Liver (tissue), 7 donors: ENCODE measurements at regions not wholly inside any gene's neighbourhood (a gene's known extent, or its start where the extent isn't known, plus 50 kb on each side); places are given as distances from the start of the nearest gene placed in this dataset.

Experiments used
- DNase-seq: peaks from one replicate; pipeline ENCODE4 v3.0.0-alpha.2; 2017; ENCODE audit warnings: low spot score
- H3K27ac ChIP-seq, 2 donors: one replicate each; pipeline ENCODE4 v1.7.0; 2013; ENCODE audit warnings: inconsistent platforms in 2 of 2, low read length in 2 of 2, control low read depth in 1 of 2, low read depth in 1 of 2, mild to moderate bottlenecking in 1 of 2
- H3K27me3 ChIP-seq, 4 donors: one replicate each; pipeline versions ENCODE4 v1.6.1 to v1.7.0; 2013; ENCODE audit warnings: low read length in 3 of 4, inconsistent platforms in 1 of 4, mild to moderate bottlenecking in 1 of 4, moderate library complexity in 1 of 4; ENCODE audit not compliant: control insufficient read depth in 4 of 4, insufficient read depth in 4 of 4
- H3K36me3 ChIP-seq, 4 donors: one replicate each; pipeline versions ENCODE4 v1.6.1 to v1.7.0; 2013; ENCODE audit warnings: low read length in 3 of 4, mild to moderate bottlenecking in 3 of 4, low read depth in 1 of 4, moderate library complexity in 1 of 4; ENCODE audit not compliant: control insufficient read depth in 4 of 4, insufficient read depth in 3 of 4
- H3K4me1 ChIP-seq, 4 donors: one replicate each; pipeline versions ENCODE4 v1.6.1 to v1.7.0; 2013; ENCODE audit warnings: low read length in 3 of 4, mild to moderate bottlenecking in 3 of 4, moderate library complexity in 1 of 4; ENCODE audit not compliant: control insufficient read depth in 4 of 4, insufficient read depth in 4 of 4
- H3K4me3 ChIP-seq, 3 donors: one replicate each; pipeline versions ENCODE4 v1.6.1 to v1.7.0; 2013; ENCODE audit warnings: low read length in 3 of 3, control low read depth in 1 of 3, low read depth in 1 of 3, mild to moderate bottlenecking in 1 of 3
- H3K9ac ChIP-seq, 2 donors: one replicate each; pipeline ENCODE4 v1.7.0; 2013; ENCODE audit warnings: low read length in 2 of 2, mild to moderate bottlenecking in 2 of 2, moderate library complexity in 2 of 2, control low read depth in 1 of 2, low read depth in 1 of 2
- H3K9me3 ChIP-seq, 4 donors: one replicate each; pipeline versions ENCODE4 v1.6.1 to v1.7.0; 2013; ENCODE audit warnings: low read length in 3 of 4; ENCODE audit not compliant: control insufficient read depth in 4 of 4
- ATF3 ChIP-seq: IDR thresholded peaks from 2 replicates; pipeline ENCODE4 v1.6.1; 2016; ENCODE audit warnings: antibody characterized with exemption
- EGR1 ChIP-seq, 2 donors: IDR thresholded peaks; 2 replicates each; pipeline ENCODE4 v1.6.1; 2016 to 2018; ENCODE audit warnings: antibody characterized with exemption in 2 of 2, low read depth in 2 of 2
- FOXA2 ChIP-seq: IDR thresholded peaks from 2 replicates; pipeline ENCODE4 v1.6.1; 2016; ENCODE audit warnings: antibody characterized with exemption
- GABPA ChIP-seq, 2 donors: IDR thresholded peaks in 1 of 2; conservative IDR thresholded peaks in 1 of 2; 2 replicates each; pipeline ENCODE4 v1.6.1; 2016; ENCODE audit warnings: antibody characterized with exemption in 2 of 2, mild to moderate bottlenecking in 1 of 2, moderate library complexity in 1 of 2
- HNF4A ChIP-seq, 2 donors: conservative IDR thresholded peaks; 2 replicates each; pipeline ENCODE4 v1.6.1; 2016; ENCODE audit warnings: antibody characterized with exemption in 2 of 2, mild to moderate bottlenecking in 2 of 2
- HNF4G ChIP-seq: IDR thresholded peaks from 2 replicates; pipeline ENCODE4 v1.6.1; 2016; ENCODE audit warnings: antibody characterized with exemption
- JUND ChIP-seq, 2 donors: IDR thresholded peaks; 2 replicates each; pipeline ENCODE4 v1.6.1; 2016; ENCODE audit warnings: antibody characterized with exemption in 2 of 2
- MAX ChIP-seq: IDR thresholded peaks from 2 replicates; pipeline ENCODE4 v1.6.1; 2016; ENCODE audit warnings: antibody characterized with exemption
- NR2F2 ChIP-seq: IDR thresholded peaks from 2 replicates; pipeline ENCODE4 v1.6.1; 2016; ENCODE audit warnings: antibody characterized with exemption
- RAD21 ChIP-seq, 2 donors: IDR thresholded peaks; 2 replicates each; pipeline ENCODE4 v1.6.1; 2016; ENCODE audit warnings: antibody characterized with exemption in 2 of 2, mild to moderate bottlenecking in 2 of 2
- REST ChIP-seq: IDR thresholded peaks from 2 replicates; pipeline ENCODE4 v1.6.1; 2016; ENCODE audit warnings: antibody characterized with exemption, mild to moderate bottlenecking
- RXRA ChIP-seq, 2 donors: IDR thresholded peaks; 2 replicates each; pipeline ENCODE4 v1.6.1; 2017 to 2018; ENCODE audit warnings: antibody characterized with exemption in 2 of 2, mild to moderate bottlenecking in 1 of 2
- SP1 ChIP-seq: IDR thresholded peaks from 2 replicates; pipeline ENCODE4 v1.6.1; 2018; ENCODE audit warnings: antibody characterized with exemption, mild to moderate bottlenecking
- TAF1 ChIP-seq: conservative IDR thresholded peaks from 2 replicates; pipeline ENCODE4 v1.6.1; 2016; ENCODE audit warnings: antibody characterized with exemption, mild to moderate bottlenecking
- YY1 ChIP-seq: IDR thresholded peaks from 2 replicates; pipeline ENCODE4 v1.6.1; 2016; ENCODE audit warnings: antibody characterized with exemption, mild to moderate bottlenecking
- ZBTB33 ChIP-seq: IDR thresholded peaks from 2 replicates; pipeline ENCODE4 v1.6.1; 2016; ENCODE audit warnings: antibody characterized with exemption
- WGBS: extraction: QIAGEN DNeasy Blood & Tissue Kit; methylation state at CpG from one replicate; pipeline ENCODE4 v1.1.7; 2013; 5-methylcytosine and 5-hydroxymethylcytosine counted together
- donor health status: healthy.
- donor health status: healthy.
- donor health status: healthy.
- donor health status: healthy.

- Histone ChIP-seq H3K27ac (no peak overlapping the region), H3K4me1 (no peaks in the 10 kb centered on the region), H3K4me3 (no peak overlapping the region), H3K36me3 (no peaks in the 10 kb centered on the region), H3K9me3 (peaks cover 0 to 2% (median 0%) of the 10 kb centered on the region in 4 donors), H3K27me3 (no peaks in the 10 kb centered on the region), H3K9ac (no peak overlapping the region)
- TF ChIP-seq FOXA2: no peak
- no peak for TF ChIP-seq MAX
- no peak for TF ChIP-seq REST
- no peak for TF ChIP-seq YY1
- TF ChIP-seq JUND (IDR thresholded peaks at IDR 0.05): no peak
- no peak for TF ChIP-seq EGR1 (IDR thresholded peaks at IDR 0.05; ENCODE audit: low read depth in 2 of 2)
- no peak for TF ChIP-seq GABPA (IDR thresholded peaks at IDR 0.05 in 1 of 2, conservative IDR thresholded peaks at IDR 0.05 in 1 of 2)
- no peak for TF ChIP-seq ZBTB33
- TF ChIP-seq HNF4G: no peak
- no peak for TF ChIP-seq RXRA (IDR thresholded peaks at IDR 0.05)
- TF ChIP-seq ATF3: no peak
- no peak for DNase-seq
- WGBS: 75% methylated on average over 2 of the region's 2 CpGs
Measured at GRCh38 chr9:31697956-31698355, 686.5 kb upstream of the ACO1 start.

GRCh38 chr9:31699836-31700235, 684.6 kb upstream of the ACO1 start:
- Histone ChIP-seq H3K27me3 (no peaks in the 10 kb centered on the region), H3K4me1 (no peaks in the 10 kb centered on the region), H3K9me3 (peaks cover 0 to 2% (median 0%) of the 10 kb centered on the region in 4 donors), H3K4me3 (no peak overlapping the region), H3K27ac (no peak overlapping the region), H3K36me3 (no peaks in the 10 kb centered on the region), H3K9ac (no peak overlapping the region)
- TF ChIP-seq JUND (IDR thresholded peaks at IDR 0.05) (no peak), YY1 (no peak), RXRA (IDR thresholded peaks at IDR 0.05) (no peak), MAX (no peak), SP1 (no peak), NR2F2 (no peak), REST (no peak), FOXA2 (no peak), RAD21 (IDR thresholded peaks at IDR 0.05) (no peak), GABPA (IDR thresholded peaks at IDR 0.05 in 1 of 2, conservative IDR thresholded peaks at IDR 0.05 in 1 of 2) (no peak), HNF4G (no peak), HNF4A (conservative IDR thresholded peaks at IDR 0.05) (no peak), TAF1 (no peak)
- no peak for DNase-seq
